Uterus (tissue), 3 donors: ENCODE measurements at regions not wholly inside any gene's neighbourhood (a gene's known extent, or its start where the extent isn't known, plus 50 kb on each side); places are given as distances from the start of the nearest gene placed in this dataset.

ENCODE experiments used
- DNase-seq, 2 donors: peaks; one replicate each; pipeline ENCODE4 v3.0.0-alpha.2; 2019 to 2020
- H3K27ac ChIP-seq, 2 donors: fragments of 200-600 bp; sonication (generic); 1 replicate in 1 of 2; 2 replicates in 1 of 2; pipeline ENCODE4 v1.5.1; 2016 to 2018
- H3K27me3 ChIP-seq, 2 donors: fragments of 200-600 bp; sonication (generic); one replicate each; pipeline ENCODE4 v1.5.1; 2018 to 2019; ENCODE audit warnings: control low read depth in 1 of 2
- H3K36me3 ChIP-seq, 2 donors: fragments of 200-600 bp; sonication (generic); one replicate each; pipeline ENCODE4 v1.5.1; 2019; ENCODE audit warnings: control low read depth in 1 of 2
- H3K4me1 ChIP-seq, 2 donors: fragments of 200-600 bp; sonication (generic); one replicate each; pipeline ENCODE4 v1.5.1; 2018 to 2019; ENCODE audit warnings: control low read depth in 1 of 2
- H3K4me3 ChIP-seq, 2 donors: fragments of 200-600 bp; sonication (generic); 1 replicate in 1 of 2; 2 replicates in 1 of 2; pipeline ENCODE4 v1.5.1; 2018 to 2019; ENCODE audit warnings: mild to moderate bottlenecking in 1 of 2
- H3K9me3 ChIP-seq, 2 donors: fragments of 200-600 bp; sonication (generic); one replicate each; pipeline ENCODE4 v1.5.1; 2019; ENCODE audit warnings: control low read depth in 1 of 2
- CTCF ChIP-seq, 4 experiments: fragments of 200-600 bp in 2 of 4; fragments of 450-650 bp in 2 of 4; sonication (generic) in 2 of 4; IDR thresholded peaks; one replicate each; pipeline ENCODE4 v1.5.1; 2016 to 2019; ENCODE audit warnings: antibody characterized with exemption in 4 of 4, mild to moderate bottlenecking in 2 of 4, moderate library complexity in 1 of 4
- POLR2A ChIP-seq, 2 donors: fragments of 450-650 bp; IDR thresholded peaks; one replicate each; pipeline ENCODE4 v1.6.1; 2016; ENCODE audit warnings: antibody characterized with exemption in 2 of 2, mild to moderate bottlenecking in 1 of 2, moderate library complexity in 1 of 2
- intact Hi-C: fragments of 100-400 bp; cut with DNase I; formaldehyde crosslinking; loops from one replicate; pipeline ENCODE4 v1.15.1; 2023; ENCODE audit warnings: low total_unique reads
- donor health status: DM: yes; HTN: yes; CAD: no.

GRCh38 chr1:38600905-38601304 lies 258.7 kb downstream of the RRAGC start:
- H3K27ac ChIP-seq, result no peak overlapping the region
- no peak for DNase-seq
- peaks cover 0 to 3% of the 10 kb centered on the region in 2 donors for H3K27me3 ChIP-seq
- TF ChIP-seq CTCF (IDR thresholded peaks at IDR 0.05), result no peak
- no peak for TF ChIP-seq POLR2A (IDR thresholded peaks at IDR 0.05)
- no peaks in the 10 kb centered on the region for H3K4me1 ChIP-seq
- no peaks in the 10 kb centered on the region for H3K36me3 ChIP-seq
- no peaks in the 10 kb centered on the region for H3K9me3 ChIP-seq
- intact Hi-C loops, result no loop called here
- H3K4me3 ChIP-seq, result no peak overlapping the region

- H3K27ac ChIP-seq, result no peak overlapping the region
- TF ChIP-seq CTCF (IDR thresholded peaks at IDR 0.05), result no peak
- TF ChIP-seq POLR2A (IDR thresholded peaks at IDR 0.05), result no peak
- H3K36me3 ChIP-seq, result no peaks in the 10 kb centered on the region
- H3K9me3 ChIP-seq, result no peaks in the 10 kb centered on the region
- intact Hi-C loops, result no loop called here
- H3K4me1 ChIP-seq, result no peaks in the 10 kb centered on the region
- H3K27me3 ChIP-seq, result peaks cover 0 to 3% of the 10 kb centered on the region in 2 donors
- no peak for DNase-seq
- H3K4me3 ChIP-seq, result no peak overlapping the region
Observed at GRCh38 chr1:38600286-38600685, 259.3 kb downstream of the RRAGC start.

GRCh38 chr1:38598118-38598517 lies 261.5 kb downstream of the RRAGC start:
- peaks cover 0 to 3% of the 10 kb centered on the region in 2 donors for H3K27me3 ChIP-seq
- intact Hi-C loops, result no loop called here
- no peak for DNase-seq

GRCh38 chr1:38589036-38589435 lies 270.5 kb downstream of the RRAGC start:
- Histone ChIP-seq H3K27me3 (no peaks in the 10 kb centered on the region), H3K4me3 (no peak overlapping the region), H3K9me3 (no peaks in the 10 kb centered on the region), H3K27ac (no peak overlapping the region), H3K36me3 (no peaks in the 10 kb centered on the region), H3K4me1 (no peaks in the 10 kb centered on the region)
- intact Hi-C loops, result no loop called here
- TF ChIP-seq CTCF (IDR thresholded peaks at IDR 0.05), result no peak
- no peak for TF ChIP-seq POLR2A (IDR thresholded peaks at IDR 0.05)
- peak in 1 of 2 donors; percentile 20 for DNase-seq

More at GRCh38 chr1:38598118-38598517, 261.5 kb downstream of the RRAGC start:
- no peaks in the 10 kb centered on the region for H3K4me1 ChIP-seq
- no peaks in the 10 kb centered on the region for H3K36me3 ChIP-seq
- H3K4me3 ChIP-seq, result no peak overlapping the region
- H3K27ac ChIP-seq, result no peak overlapping the region
- no peaks in the 10 kb centered on the region for H3K9me3 ChIP-seq
- TF ChIP-seq CTCF (IDR thresholded peaks at IDR 0.05), result no peak
- TF ChIP-seq POLR2A (IDR thresholded peaks at IDR 0.05), result no peak

- H3K4me1 ChIP-seq, result no peaks in the 10 kb centered on the region
- H3K9me3 ChIP-seq, result no peaks in the 10 kb centered on the region
- no peak for DNase-seq
- H3K36me3 ChIP-seq, result no peaks in the 10 kb centered on the region
- no peak overlapping the region for H3K27ac ChIP-seq
- no peaks in the 10 kb centered on the region for H3K27me3 ChIP-seq
- no peak overlapping the region for H3K4me3 ChIP-seq
- no peak for TF ChIP-seq CTCF (IDR thresholded peaks at IDR 0.05)
- no peak for TF ChIP-seq POLR2A (IDR thresholded peaks at IDR 0.05)
- intact Hi-C loops, result no loop called here
Observed at GRCh38 chr1:38587766-38588165, 271.8 kb downstream of the RRAGC start.
